ENCODE measurements at regions not wholly inside any gene's neighbourhood (a gene's known extent, or its start where the extent isn't known, plus 50 kb on each side); places are given as distances from the start of the nearest gene placed in this dataset.

- TF ChIP-seq CTCF (IDR thresholded peaks at IDR 0.05): no peak
- WGBS, 2 donors: 84 to 88% methylated on average over 2 of the region's 2 CpGs
Measured at GRCh38 chr16:56122251-56122650, 69.0 kb upstream of the GNAO1 start.

GRCh38 chr16:56121156-56121500 lies 70.2 kb upstream of the GNAO1 start:
- WGBS, 2 donors: 93% methylated on average over 2 of the region's 2 CpGs
- no peaks in the 10 kb centered on the region for H3K9me3 ChIP-seq
- H3K4me1 ChIP-seq: no peaks in the 10 kb centered on the region
- H3K27ac ChIP-seq: no peak overlapping the region
- ATAC-seq: no peak
- H3K36me3 ChIP-seq: no peaks in the 10 kb centered on the region
- no peaks in the 10 kb centered on the region for H3K27me3 ChIP-seq
- H3K4me3 ChIP-seq: no peak overlapping the region
- no peak for DNase-seq
- no peak for FAIRE-seq
- TF ChIP-seq CTCF (IDR thresholded peaks at IDR 0.05): no peak
- intact Hi-C loops (cut with DNase I): no loop called here

More at GRCh38 chr16:56122251-56122650, 69.0 kb upstream of the GNAO1 start:
- no peaks in the 10 kb centered on the region for H3K4me1 ChIP-seq
- H3K9me3 ChIP-seq: no peaks in the 10 kb centered on the region
- no peaks in the 10 kb centered on the region for H3K27me3 ChIP-seq
- no peak overlapping the region for H3K4me3 ChIP-seq
- intact Hi-C loops (cut with DNase I): no loop called here
- no peak for FAIRE-seq
- ATAC-seq: no peak
- H3K36me3 ChIP-seq: no peaks in the 10 kb centered on the region
- DNase-seq: no peak
- H3K27ac ChIP-seq: no peak overlapping the region

- intact Hi-C loops (cut with DNase I): no loop called here
Measured at GRCh38 chr16:56120447-56121155, 70.7 kb upstream of the GNAO1 start.

GRCh38 chr16:56119133-56119532 lies 72.2 kb upstream of the GNAO1 start:
- Histone ChIP-seq H3K4me3 (no peak overlapping the region), H3K27ac (no peak overlapping the region), H3K4me1 (no peaks in the 10 kb centered on the region), H3K9me3 (no peaks in the 10 kb centered on the region), H3K36me3 (no peaks in the 10 kb centered on the region), H3K27me3 (no peaks in the 10 kb centered on the region)
- TF ChIP-seq CTCF (IDR thresholded peaks at IDR 0.05): no peak
- intact Hi-C loops (cut with DNase I): no loop called here
- no peak for ATAC-seq
- 70 to 72% methylated on average over 2 of the region's 2 CpGs for WGBS, 2 donors
- DNase-seq: no peak
- FAIRE-seq: no peak

More at GRCh38 chr16:56120447-56121155, 70.7 kb upstream of the GNAO1 start:
- H3K9me3 ChIP-seq: no peaks in the 10 kb centered on the region
- DNase-seq (no peak), FAIRE-seq (no peak), ATAC-seq (no peak)
- no peak overlapping the region for H3K4me3 ChIP-seq
- no peaks in the 10 kb centered on the region for H3K27me3 ChIP-seq
- 60 to 61% methylated on average over 3 of the region's 3 CpGs for WGBS, 2 donors
- no peak overlapping the region for H3K27ac ChIP-seq
- no peaks in the 10 kb centered on the region for H3K36me3 ChIP-seq
- no peak for TF ChIP-seq CTCF (IDR thresholded peaks at IDR 0.05)
- H3K4me1 ChIP-seq: no peaks in the 10 kb centered on the region

- WGBS, 2 donors: 34 to 45% methylated on average over 1 of the region's 1 CpG
- no peak overlapping the region for H3K4me3 ChIP-seq
- H3K27me3 ChIP-seq: no peaks in the 10 kb centered on the region
- no peak for TF ChIP-seq CTCF (IDR thresholded peaks at IDR 0.05)
- no peaks in the 10 kb centered on the region for H3K4me1 ChIP-seq
- FAIRE-seq (no peak), DNase-seq (no peak), ATAC-seq (no peak)
- H3K27ac ChIP-seq: no peak overlapping the region
- intact Hi-C loops (cut with DNase I): no loop called here
- no peaks in the 10 kb centered on the region for H3K36me3 ChIP-seq
- H3K9me3 ChIP-seq: no peaks in the 10 kb centered on the region
Measured at GRCh38 chr16:56116577-56116964, 74.7 kb upstream of the GNAO1 start.

Measured in pancreas (tissue), 10 donors.